ENCODE measurements at regions not wholly inside any gene's neighbourhood (a gene's known extent, or its start where the extent isn't known, plus 50 kb on each side); places are given as distances from the start of the nearest gene placed in this dataset.

DNA sequence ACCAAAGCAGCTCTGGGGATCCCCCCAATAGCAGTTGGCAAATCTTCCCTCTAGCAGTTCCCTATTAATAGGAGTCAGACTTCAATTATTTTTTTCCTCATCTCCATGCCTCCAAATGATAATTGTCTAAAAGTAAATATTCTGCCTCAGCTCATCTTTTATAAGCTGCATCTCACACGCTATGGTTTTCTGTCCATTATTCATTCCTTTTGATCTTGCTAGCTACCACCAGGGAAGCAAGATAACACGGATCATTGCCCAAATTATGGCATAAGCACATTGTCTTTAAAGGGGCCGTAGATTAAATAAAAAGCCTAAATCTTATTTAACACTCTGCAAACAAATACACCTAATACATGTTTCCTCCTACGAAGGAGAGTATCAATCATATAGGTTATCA lies 670.8 kb upstream of the FLRT2 start:
- no peak overlapping the region for H3K4me3 ChIP-seq (ENCODE audit: low read depth, low read length)
- TF ChIP-seq, protein P1, sequence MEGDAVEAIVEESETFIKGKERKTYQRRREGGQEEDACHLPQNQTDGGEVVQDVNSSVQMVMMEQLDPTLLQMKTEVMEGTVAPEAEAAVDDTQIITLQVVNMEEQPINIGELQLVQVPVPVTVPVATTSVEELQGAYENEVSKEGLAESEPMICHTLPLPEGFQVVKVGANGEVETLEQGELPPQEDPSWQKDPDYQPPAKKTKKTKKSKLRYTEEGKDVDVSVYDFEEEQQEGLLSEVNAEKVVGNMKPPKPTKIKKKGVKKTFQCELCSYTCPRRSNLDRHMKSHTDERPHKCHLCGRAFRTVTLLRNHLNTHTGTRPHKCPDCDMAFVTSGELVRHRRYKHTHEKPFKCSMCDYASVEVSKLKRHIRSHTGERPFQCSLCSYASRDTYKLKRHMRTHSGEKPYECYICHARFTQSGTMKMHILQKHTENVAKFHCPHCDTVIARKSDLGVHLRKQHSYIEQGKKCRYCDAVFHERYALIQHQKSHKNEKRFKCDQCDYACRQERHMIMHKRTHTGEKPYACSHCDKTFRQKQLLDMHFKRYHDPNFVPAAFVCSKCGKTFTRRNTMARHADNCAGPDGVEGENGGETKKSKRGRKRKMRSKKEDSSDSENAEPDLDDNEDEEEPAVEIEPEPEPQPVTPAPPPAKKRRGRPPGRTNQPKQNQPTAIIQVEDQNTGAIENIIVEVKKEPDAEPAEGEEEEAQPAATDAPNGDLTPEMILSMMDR (IDR thresholded peaks at IDR 0.05; ENCODE audit: low read depth, low read length), result no peak

DNA sequence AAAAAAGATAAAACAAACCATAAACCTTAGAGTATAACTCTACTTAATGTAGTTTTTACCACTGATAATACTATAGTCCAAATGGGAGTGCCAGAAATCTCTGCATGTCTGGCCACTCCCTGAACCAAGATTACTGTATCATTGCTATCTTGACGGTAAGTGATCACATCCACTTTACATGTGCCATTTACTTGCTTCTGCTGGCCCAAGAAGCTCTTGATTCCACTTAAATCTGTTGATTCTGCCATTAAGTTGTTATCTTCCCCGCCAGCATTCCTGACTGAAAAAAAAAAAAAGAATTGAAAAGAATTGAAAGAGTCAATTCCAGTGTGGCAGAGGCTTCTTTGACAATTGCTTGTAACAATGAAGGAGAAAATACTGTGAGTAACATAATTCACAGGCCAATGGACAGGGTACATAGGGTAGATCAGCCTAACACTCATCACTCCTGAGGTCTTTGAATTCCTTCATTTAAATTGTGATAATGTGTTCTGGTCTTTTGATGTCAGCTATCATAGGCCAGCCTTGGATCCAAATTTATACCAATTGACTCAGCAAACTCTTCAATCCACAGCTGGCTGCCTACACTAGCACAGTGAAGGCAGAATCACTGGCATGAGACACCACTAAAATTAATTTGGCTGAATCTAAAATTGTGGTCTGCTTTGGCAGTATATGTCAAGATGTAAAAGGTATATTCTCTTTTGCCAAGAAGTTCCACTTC lies 665.2 kb upstream of the FLRT2 start:
- H3K4me3 ChIP-seq (ENCODE audit: low read depth, low read length), result no peak overlapping the region
- TF ChIP-seq, protein P1 (IDR thresholded peaks at IDR 0.05; ENCODE audit: low read depth, low read length), result no peak

DNA sequence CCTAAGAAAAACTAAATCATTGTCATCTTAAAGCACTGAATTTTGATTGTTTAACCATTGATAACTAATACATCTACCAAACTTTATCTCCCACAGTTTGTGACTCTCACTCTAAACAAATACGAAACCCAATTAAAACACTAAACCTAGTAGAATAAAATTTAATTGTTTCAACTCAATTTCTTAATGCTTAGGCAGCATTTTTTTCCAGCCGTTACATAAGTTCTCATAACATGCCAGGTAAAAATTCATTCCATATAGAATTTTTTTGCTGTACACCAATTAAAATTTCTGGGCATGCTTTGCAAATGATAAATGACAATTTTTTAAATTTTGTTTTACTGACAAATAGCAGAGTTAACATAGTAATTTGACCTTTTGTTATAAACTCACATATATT lies 658.2 kb upstream of the FLRT2 start:
- H3K4me3 ChIP-seq (ENCODE audit: low read depth, low read length), result no peak overlapping the region
- TF ChIP-seq, protein P1 (IDR thresholded peaks at IDR 0.05; ENCODE audit: low read depth, low read length), result no peak

DNA sequence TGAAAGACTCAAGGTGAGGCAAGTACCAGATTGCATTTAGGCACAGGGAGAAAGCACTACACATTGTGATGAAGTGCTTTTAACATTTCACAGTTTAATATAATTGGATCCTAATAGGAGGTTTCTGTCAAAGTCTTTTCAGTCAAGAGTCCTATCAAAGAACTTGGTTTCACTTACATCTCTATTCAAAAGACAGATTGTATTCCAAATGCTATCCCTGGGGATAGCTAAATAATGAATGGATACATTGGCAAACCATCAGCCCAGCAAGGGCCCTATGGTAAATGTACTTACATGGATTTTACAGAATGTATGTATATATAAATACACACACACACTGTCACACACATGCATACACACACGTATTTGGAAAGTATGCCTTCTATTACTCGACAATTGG lies 655.5 kb upstream of the FLRT2 start:
- no peak overlapping the region for H3K4me3 ChIP-seq (ENCODE audit: low read depth, low read length)
- TF ChIP-seq, protein P1 (IDR thresholded peaks at IDR 0.05; ENCODE audit: low read depth, low read length), result no peak

DNA sequence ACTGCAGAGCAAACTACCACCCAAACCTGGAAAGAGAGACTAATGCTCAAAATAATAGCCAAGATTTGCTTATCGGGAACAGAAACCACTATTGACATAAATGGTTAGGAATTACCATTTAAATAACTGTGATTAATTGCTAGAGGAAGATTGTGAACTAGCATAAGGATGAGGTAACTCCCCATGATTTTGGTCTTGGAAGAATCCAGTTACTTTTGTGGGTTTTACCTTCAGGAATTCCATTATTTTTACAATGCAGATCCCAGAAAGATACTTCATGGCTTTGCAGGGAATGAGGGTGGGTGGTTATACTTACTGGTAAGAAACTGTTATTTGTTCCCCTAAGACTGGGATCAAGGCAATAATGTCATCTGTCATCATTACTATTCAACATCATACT lies 652.9 kb upstream of the FLRT2 start:
- no peak overlapping the region for H3K4me3 ChIP-seq (ENCODE audit: low read depth, low read length)
- TF ChIP-seq, protein P1 (IDR thresholded peaks at IDR 0.05; ENCODE audit: low read depth, low read length), result no peak

DNA sequence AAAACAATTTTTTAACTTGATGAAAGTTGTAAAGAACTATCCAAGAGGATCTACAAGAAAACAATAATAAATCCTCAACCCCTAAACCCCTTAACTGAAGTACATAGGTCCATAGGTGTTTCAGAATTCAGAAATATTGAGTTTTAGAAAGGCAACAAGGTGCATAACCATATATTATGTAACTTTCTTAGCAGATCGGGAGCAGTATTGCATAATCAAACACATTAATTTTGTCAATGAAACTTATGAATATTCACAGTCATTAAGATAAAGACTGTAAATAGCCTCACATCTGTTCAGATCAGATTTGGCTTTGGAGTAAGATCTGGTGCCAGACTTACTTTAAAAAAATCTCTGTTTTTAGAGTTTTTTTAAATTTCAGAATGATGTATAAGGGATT lies 647.1 kb upstream of the FLRT2 start:
- TF ChIP-seq, protein P1 (IDR thresholded peaks at IDR 0.05; ENCODE audit: low read depth, low read length), result no peak
- no peak overlapping the region for H3K4me3 ChIP-seq (ENCODE audit: low read depth, low read length)

DNA sequence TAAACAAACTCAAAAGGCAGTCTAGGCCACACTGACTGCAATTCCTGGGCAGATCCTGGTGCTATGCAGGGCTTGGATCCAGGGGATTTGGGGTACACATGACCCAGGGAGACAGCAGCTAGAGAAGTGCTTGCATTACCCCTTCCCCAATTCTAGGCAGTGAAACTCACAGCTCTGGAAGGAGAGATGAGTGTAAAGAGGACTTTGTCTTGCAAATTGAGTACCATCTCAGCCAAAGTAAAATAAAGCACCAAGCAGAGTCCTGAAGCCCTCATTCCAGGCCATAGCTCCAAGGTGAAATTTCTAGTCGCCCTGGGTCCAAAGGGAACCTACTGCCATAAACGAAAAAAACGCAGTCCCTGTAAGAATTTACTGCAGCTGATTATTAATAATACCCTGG lies 644.9 kb upstream of the FLRT2 start:
- no peak overlapping the region for H3K4me3 ChIP-seq (ENCODE audit: low read depth, low read length)
- TF ChIP-seq, protein P1 (IDR thresholded peaks at IDR 0.05; ENCODE audit: low read depth, low read length), result no peak

All from WI38 (cell line).